ENCODE measurements at regions not wholly inside any gene's neighbourhood (a gene's known extent, or its start where the extent isn't known, plus 50 kb on each side); places are given as distances from the start of the nearest gene placed in this dataset.
"Not testable (repeated sequence)": the region's sequence is repeated elsewhere in the genome, so short reads cannot be mapped to it uniquely, and the experiment has no call there.

- DNase-seq = no peak
Observed at GRCh38 chr17:62149961-62150360, 84.9 kb upstream of the MED13 start.

DNA sequence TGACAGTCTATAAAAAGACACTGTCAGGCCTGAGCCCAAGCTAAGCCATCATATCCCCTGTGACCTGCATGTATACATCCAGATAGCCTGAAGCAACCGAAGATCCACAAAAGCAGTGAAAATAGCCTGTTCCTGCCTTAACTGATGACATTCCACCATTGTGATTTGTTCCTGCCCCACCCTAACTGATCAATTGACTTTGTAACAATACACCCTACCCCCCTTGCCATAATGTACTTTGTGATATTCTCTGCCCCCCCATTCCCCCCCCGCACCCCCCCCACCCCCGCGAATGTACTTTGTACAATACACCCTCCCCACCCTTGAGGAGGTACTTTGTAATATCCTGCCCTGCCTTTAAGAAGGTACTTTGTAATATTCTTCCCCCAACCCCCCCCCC lies 82.2 kb upstream of the MED13 start:
- no peak for DNase-seq

DNA sequence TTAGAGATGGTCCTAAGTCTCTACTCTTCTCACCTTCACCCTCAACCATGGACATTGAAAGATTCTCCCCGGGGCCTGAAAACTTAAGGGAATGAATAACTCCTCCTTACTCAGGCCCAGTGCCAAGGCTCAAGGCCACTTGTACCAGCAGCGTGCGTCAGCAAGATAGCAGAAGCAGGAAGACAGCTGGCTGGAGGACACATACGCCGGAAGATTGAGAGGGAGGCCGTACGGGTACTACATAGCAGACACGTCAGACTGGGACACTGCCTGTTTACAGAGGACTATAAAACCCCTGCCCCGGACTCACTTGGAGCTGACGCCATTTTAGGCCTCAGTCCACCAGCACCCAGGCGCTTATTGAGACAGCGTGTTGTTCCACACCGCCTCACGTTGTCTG lies 75.8 kb upstream of the MED13 start:
- DNase-seq = no peak

- DNase-seq = no peak
Observed at GRCh38 chr17:62140376-62140775, 75.3 kb upstream of the MED13 start.

- DNase-seq = not testable (repeated sequence)
Observed at GRCh38 chr17:62139690-62140354, 74.7 kb upstream of the MED13 start.

GRCh38 chr17:62139141-62139540 lies 74.1 kb upstream of the MED13 start:
- no peak for DNase-seq

DNA sequence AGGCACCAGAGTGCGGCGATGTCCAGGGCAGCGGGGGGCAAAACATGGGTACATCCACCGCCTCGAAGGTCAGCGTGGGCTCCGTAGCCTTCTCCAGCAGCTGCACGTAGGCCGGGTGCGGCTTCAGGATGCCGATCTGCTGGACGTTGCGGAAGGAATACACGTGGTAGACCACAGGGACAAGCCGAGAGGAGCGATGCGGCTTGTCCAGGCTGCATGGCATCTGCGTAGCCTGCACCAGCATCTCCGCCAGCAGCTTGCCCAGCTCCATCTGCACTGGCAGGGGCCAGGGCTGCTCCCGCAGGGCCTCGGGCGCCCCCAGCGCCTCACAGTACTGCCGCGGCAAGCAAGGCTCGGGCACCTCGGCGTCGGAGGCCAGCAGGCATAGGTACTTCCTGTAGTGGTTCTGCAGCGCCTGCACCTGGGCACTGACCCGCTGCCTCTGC lies 73.6 kb upstream of the MED13 start:
- DNase-seq = not testable (repeated sequence)

DNA sequence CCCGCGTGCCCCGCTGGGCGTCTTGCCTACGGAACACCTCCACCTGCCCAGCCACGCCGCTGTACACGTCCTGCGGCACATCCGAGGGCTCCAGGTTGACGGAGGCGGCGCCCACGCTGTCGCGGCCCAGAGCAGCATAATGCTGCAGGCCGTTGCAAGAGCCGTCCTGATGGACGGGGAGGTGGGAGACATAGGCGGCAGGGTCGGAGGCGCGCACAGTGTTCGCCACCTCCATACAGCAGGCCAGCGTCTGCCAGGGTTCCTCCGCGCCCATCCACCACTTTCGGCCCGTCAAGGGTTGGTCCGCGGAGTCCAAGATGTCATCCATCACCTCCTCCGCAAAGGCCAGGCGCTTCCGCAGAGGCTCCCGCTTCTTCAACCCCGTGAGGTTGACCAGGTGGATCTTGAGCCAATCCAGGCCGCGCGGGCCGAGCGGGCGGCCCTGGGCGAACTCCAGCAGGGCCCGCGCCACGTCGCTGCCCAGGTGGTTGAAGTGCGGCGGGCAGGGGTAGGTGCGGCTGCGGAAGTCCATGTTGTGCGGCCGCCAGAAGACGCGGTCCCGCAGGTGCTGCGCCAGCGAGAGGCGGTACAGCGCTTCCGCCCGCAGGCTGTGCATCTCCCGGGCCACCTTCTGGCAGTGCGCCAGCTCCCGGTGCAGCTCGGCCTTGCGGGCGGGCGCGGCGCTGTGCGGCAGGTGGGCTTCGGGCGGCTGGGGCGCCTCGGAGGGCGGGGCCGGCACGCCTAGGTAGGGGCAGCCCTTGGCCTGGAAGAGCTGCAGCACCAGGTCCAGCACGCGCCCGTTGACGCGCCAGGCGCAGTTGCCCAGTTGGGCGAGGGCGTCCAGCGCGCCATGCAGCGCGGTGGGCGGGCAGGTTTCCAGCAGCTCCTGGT lies 72.9 kb upstream of the MED13 start:
- not testable (repeated sequence) for DNase-seq

DNA sequence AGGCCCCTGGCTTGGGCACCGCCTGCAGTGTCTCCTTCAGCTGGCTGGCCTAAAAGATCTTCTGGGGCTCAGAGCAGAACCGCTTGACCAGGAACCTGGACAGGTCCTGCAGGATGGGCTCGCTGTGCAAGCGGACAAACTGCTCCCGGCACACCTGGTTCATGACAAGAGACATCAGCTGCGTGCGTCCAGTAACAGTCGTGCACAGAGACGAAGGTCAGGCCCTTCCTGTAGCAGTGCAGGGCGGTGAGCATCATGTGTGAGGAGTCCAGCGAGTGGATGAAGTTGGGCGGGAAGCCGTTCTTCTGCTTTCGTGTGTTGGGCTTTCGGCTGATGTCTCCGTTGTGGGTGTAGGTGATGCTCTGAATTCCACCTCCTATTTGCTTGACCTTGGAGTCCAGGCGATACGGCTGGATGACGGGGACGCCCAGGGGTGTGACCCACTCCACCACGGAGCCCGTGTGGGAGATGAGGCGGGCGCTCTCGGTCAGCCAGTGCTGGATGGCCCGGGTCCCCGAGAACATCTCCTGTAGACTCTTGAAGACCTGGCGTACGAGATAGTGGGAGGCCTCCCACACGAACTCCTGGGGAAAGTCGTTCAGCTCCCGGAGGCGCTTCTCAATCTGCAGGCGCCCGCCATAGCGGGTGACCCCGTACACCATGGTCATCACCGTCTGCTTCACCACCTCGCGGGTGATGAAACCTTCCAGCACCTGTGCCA lies 72.1 kb upstream of the MED13 start:
- not testable (repeated sequence) for DNase-seq

DNA sequence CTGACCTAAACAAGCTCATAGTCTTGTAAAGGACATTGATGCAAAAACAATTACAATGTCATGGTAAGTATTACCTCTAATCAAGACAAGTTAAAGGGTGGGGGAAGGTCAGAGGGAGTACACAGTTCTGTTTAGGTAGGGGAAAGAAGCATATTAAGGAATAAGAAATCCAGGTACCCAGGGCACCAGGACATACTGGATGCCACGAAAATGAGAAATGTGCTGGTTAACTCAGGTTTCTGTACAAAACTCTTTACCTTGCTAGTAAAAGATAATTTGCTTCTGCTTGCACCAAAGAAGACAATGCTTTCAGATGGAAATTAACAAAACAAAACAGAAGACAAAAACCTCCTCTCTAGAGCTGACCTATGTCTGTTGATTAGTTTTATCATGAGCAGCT lies 70.7 kb upstream of the MED13 start:
- DNase-seq = no peak

DNA sequence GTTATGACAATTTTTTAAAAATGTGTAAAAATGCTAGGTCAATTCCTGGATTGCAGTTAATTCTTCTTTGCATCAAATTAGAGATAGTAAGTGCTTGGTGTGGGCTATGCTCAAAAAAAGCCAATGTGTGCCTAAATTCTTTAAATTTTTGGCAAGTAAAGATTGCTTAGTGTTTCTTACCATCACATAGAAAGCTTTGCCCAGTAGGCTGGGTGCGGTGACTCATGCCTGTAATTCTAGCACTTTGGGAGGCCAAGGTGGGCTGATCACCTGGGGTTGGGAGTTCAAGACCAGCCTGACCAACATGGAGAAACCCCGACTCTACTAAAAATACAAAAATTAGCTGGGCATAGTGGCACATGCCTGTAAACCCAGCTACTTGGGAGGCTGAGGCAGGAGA lies 70.0 kb upstream of the MED13 start:
- not testable (repeated sequence) for DNase-seq

- no peak for DNase-seq
Observed at GRCh38 chr17:62134397-62134796, 69.3 kb upstream of the MED13 start.

DNA sequence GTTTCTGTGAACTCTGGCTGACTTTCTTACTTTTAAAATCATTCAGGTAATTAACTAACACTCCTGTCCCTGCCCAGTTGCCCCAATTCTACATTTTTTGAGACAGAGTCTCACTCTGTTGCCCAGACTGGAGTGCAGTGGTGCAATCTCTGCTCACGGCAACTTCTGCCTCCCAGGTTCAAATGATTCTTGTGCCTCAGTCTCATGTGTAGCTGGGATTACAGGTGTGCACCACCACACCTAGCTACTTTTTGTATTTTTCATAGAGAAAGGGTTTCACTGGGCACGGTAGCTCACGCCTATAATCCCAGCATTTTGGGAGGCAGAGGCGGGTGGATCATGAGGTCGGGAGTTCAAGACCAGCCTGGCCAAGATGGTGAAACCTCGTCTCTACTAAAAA lies 66.2 kb upstream of the MED13 start:
- not testable (repeated sequence) for DNase-seq

DNA sequence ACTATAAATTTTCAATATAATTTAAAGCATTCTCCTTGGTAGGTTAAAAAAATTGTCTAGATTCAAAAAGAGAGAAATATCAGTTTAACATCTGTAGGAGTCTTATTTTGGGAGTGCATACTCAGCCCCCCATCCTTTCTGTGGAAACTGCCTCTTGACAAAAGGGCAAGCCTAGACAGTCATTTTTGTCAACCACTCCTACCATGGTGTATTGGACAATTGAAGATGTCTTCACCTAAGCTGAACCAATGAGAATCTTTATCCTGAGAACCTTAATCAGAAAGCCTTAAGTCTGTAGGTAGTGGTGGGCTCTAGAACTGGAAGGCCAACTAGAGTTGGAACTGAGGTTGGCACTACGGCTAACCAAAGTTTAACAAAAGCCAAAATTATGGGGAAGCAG lies 65.7 kb upstream of the MED13 start:
- no peak for DNase-seq

DNA sequence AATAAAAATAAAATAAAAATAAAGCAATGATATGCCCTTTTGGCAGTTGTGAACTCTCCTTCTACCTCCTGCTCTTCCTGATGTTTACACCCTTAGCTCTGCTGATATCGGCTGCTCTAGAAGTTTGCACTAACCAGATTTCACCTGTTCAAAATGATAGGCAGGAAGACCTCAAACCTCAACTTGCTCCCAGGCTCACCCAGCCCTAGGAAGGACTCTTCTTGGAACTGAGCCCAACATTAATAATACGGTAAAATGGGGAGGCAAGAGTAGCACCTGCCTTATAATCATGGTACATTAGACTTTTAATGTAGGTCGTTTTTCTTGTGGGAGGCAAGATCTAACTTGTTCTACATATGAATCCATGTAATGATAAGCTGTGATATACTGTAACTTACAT lies 61.2 kb upstream of the MED13 start:
- peak; percentile 16 for DNase-seq

DNA sequence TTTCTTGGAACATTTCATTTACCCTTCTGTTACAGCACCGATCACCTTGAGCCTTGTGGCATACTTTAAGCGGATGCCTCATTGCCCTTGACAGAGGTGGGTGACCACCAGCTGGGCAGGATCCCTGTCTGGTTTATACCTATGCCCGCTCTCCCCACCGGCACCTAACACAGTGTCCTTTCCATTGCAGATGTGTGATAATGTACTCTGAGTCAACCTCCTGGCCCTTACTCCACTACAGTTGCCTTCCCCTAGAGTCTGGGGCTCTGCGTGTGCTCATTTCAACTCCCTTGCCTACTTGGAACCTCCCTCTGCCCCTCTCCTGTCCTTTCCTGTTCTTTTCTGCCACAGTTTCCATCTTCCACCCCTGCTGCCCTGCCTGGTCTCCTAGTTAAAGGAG lies 60.2 kb upstream of the MED13 start:
- no peak for DNase-seq

DNA sequence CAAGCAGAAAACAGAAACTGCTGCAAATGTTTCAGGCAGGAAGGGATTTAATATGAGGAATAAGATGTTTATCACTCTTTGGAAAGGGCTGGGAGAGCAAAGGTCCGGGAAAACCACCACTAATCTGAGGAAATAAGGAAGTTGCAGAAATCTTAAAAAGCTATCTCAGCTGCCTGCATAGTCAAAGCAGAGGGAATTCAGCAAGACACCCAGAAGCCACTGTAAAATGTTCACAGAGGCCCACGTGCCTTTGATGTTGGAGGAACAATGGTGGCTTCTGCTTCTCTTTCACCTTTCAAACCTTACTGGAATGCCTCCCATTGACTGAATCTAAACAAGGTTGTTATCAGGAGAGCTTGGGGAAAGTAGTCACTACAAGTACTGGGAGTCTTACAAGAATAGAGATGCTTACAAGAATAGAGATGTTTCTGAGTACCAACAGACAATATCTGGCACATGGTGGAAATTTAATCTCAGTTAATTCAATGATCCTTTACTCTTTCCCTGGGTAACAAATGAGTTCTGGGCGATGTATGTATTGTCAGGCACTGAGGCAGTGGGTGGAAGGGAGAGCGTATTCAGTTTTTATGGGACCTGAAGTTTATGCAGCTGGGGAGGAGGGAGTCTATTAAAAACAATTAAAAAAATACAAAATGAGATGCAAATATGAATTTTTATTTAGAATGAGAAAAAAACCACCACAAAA lies 56.1 kb upstream of the MED13 start:
- no peak for DNase-seq

DNA sequence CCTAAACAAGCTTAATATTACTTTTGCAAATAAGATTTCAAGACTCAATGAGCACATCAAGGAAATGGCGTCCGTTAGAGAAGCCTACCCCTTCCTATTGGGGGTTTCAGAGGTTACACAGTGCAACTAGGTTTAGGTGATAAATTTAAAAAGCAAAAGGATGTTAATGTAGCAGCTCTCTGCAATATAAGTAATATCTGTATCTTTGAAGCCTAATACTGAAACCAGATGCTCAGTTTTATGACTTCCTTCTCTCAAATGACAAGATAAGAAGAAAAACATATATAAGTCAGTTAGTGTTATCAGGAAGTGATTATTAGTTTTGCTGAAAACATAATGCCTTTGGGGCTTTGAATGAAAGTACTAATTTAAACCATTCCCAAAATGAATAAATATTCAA lies 54.3 kb upstream of the MED13 start:
- no peak for DNase-seq

Data from NCI-H1417 treated with DMSO at 0.1 percent for 48 hours (cell line).